Upper lobe of right lung (tissue), 1 donor: ENCODE measurements at regions not wholly inside any gene's neighbourhood (a gene's known extent, or its start where the extent isn't known, plus 50 kb on each side); places are given as distances from the start of the nearest gene placed in this dataset.
"Not testable (repeated sequence)": the region's sequence is repeated elsewhere in the genome, so short reads cannot be mapped to it uniquely, and the experiment has no call there.

ENCODE experiments used
- ATAC-seq: fragments of 200-7000 bp; cut with Tn5 transposase; one replicate; pipeline ENCODE4 v1.9.1; 2020; ENCODE audit warnings: mild to moderate bottlenecking, moderate library complexity
- DNase-seq: peaks from one replicate; pipeline ENCODE4 v3.0.0-alpha.2; 2020
- H3K27ac ChIP-seq: fragments of 200-600 bp; one replicate; pipeline ENCODE4 v1.8.0; 2022
- H3K27me3 ChIP-seq: fragments of 200-600 bp; one replicate; pipeline ENCODE4 v1.8.0; 2022; ENCODE audit warnings: mild to moderate bottlenecking
- H3K36me3 ChIP-seq: fragments of 200-600 bp; one replicate; pipeline ENCODE4 v1.8.0; 2022
- H3K4me1 ChIP-seq: fragments of 200-600 bp; one replicate; pipeline ENCODE4 v1.8.0; 2022
- H3K4me3 ChIP-seq: fragments of 200-600 bp; one replicate; pipeline ENCODE4 v1.8.0; 2022; ENCODE audit warnings: mild to moderate bottlenecking
- H3K9me3 ChIP-seq: fragments of 200-600 bp; one replicate; pipeline ENCODE4 v1.8.0; 2022
- intact Hi-C: fragments of 100-400 bp; cut with DNase I; formaldehyde crosslinking; loops from one replicate; pipeline ENCODE4 v1.11.0; 2022
- TF ChIP-seq, protein P1 (sequence below): fragments of 200-600 bp; IDR thresholded peaks from one replicate; pipeline ENCODE4 v1.8.0; 2022; ENCODE audit warnings: antibody characterized with exemption
- donor health status: DM: no; HTN: yes; CAD: no; lungs with severe emphysema.

DNA sequence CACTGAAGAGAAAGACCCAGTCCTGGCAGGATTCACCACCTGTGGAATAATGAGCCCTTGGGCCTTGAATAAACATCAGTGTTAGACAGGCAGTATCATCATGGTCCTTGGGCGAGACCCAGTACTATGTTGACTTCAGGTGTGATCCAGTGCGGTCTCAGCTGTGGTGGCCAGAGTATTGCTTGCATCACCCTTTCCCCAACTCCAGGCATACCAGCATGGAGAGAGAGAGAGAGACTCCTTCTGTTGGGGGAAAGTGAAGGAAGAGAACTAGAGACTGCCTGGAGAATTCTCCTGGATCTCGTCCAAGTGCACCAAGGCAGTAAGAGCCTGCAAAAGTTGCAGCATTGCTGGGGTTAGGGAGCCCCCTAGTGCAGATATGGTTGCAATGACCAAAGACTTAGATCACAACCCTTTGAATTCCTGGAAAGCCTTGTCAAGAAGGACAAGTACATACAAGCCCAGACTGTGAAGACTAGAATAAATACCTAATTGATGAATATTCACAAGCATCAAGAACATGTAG is 61.1 kb upstream of the VAMP7 start:
- no peaks in the 10 kb centered on the region for H3K27me3 ChIP-seq
- H3K27ac ChIP-seq: no peak overlapping the region
- H3K9me3 ChIP-seq: no peaks in the 10 kb centered on the region
- H3K4me1 ChIP-seq: no peaks in the 10 kb centered on the region
- H3K36me3 ChIP-seq: no peaks in the 10 kb centered on the region
- peak; percentile 91 for ATAC-seq
- DNase-seq: no peak
- intact Hi-C loops: no loop called here
- H3K4me3 ChIP-seq: no peak overlapping the region
- TF ChIP-seq, protein P1, sequence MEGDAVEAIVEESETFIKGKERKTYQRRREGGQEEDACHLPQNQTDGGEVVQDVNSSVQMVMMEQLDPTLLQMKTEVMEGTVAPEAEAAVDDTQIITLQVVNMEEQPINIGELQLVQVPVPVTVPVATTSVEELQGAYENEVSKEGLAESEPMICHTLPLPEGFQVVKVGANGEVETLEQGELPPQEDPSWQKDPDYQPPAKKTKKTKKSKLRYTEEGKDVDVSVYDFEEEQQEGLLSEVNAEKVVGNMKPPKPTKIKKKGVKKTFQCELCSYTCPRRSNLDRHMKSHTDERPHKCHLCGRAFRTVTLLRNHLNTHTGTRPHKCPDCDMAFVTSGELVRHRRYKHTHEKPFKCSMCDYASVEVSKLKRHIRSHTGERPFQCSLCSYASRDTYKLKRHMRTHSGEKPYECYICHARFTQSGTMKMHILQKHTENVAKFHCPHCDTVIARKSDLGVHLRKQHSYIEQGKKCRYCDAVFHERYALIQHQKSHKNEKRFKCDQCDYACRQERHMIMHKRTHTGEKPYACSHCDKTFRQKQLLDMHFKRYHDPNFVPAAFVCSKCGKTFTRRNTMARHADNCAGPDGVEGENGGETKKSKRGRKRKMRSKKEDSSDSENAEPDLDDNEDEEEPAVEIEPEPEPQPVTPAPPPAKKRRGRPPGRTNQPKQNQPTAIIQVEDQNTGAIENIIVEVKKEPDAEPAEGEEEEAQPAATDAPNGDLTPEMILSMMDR: peak; percentile 61

DNA sequence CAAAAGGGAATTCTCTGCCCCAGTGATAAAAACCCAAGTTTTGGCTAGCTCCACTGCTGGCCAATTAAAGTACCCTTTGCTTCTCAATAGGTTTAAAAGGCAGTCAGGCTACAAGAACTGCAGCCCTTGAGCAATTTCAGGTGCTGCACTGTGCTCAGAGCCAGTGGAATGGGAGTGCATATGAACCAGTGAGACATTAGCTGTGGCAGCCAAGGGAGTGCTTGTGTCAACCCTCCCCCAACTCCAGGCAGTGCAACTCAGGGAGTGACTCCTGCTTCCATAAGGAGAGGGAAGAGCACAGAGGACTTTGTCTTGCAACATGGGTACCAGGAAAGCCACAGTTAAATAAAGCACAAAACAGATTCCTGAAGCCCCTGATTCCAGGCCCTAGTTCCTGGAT is 61.6 kb upstream of the VAMP7 start:
- Histone ChIP-seq H3K9me3 (no peaks in the 10 kb centered on the region), H3K4me3 (no peak overlapping the region), H3K27me3 (no peaks in the 10 kb centered on the region), H3K4me1 (no peaks in the 10 kb centered on the region), H3K36me3 (no peaks in the 10 kb centered on the region), H3K27ac (no peak overlapping the region)
- DNase-seq: no peak
- no peak for ATAC-seq
- intact Hi-C loops: no loop called here
- TF ChIP-seq, protein P1: no peak

DNA sequence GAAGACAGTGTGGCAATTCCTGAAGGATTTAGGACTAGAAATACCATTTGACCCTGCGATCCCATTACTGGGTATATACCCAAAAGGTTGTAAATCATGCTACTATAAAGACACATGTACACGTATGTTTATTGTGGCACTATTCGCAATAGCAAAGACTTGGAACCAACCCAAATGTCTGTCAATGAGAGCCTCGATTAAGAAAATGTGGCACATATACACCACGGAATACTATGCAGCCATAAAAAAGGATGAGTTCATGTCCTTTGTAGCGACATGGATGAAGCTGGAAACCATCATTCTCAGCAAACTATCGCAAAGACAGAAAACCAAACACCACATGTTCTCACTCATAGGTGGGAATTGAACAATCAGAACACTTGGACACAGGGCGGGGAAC is 66.8 kb upstream of the VAMP7 start:
- H3K27ac ChIP-seq, H3K36me3 ChIP-seq, DNase-seq, ATAC-seq, H3K27me3 ChIP-seq, intact Hi-C loops, H3K9me3 ChIP-seq, H3K4me3 ChIP-seq, H3K4me1 ChIP-seq: not testable (repeated sequence)

DNA sequence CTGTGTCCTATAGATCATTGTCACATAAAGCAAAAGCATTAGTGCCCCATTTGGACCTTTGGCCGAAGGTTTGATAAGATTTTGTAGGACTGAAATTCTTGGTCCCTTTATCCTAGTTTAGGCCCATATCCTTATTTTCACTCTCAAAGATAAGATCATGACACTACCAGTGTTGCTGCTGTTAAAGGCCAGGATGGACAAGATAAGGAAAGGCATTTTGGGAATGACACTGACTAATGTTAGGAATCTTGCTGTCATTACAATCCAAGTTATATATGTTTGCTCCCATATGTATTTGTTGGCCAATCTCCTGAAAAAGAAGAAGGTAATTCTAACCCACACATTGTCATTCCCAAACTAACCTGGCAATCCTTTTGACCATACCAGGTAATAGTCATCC is 101.3 kb upstream of the VAMP7 start:
- H3K9me3 ChIP-seq: no peaks in the 10 kb centered on the region
- H3K27ac ChIP-seq: no peak overlapping the region
- no peak for ATAC-seq
- no peak overlapping the region for H3K4me3 ChIP-seq
- no peaks in the 10 kb centered on the region for H3K4me1 ChIP-seq
- H3K27me3 ChIP-seq: no peaks in the 10 kb centered on the region
- no peak for DNase-seq
- TF ChIP-seq, protein P1: no peak
- no peaks in the 10 kb centered on the region for H3K36me3 ChIP-seq
- intact Hi-C loops: no loop called here

DNA sequence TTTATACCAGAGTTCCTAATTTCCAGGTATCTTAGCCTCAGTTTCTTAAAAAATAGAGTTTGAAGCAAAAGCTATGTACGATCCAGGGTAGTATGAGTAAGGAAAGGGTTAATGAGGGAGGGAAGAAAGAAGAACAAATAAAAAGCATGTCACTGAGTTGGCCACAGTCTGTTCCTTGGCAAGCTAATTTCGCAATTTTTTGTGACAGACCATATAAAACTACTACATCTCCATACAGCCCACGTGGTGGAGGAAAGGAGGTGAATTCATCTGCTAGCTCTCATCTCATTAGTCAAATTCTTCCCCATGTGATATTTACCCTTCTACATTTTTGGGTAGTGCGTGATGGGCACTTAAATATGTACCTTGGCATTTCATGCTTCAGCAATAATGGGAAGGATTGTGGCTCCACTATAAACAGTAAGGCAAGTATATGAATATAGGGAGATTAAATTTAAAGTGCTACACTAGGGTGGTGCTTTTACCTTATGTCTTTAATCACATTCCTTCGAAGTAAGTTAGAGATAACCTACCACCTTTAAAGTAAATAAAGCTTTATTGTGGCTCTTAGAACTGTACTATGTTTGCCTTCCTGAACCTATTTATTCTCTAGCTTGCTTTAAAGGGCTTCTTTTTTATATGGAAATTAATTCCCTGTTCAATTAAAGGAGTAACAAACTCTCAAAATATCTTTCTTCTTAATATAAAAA is 102.1 kb upstream of the VAMP7 start:
- TF ChIP-seq, protein P1: no peak
- H3K27ac ChIP-seq: no peak overlapping the region
- no peaks in the 10 kb centered on the region for H3K9me3 ChIP-seq
- no peaks in the 10 kb centered on the region for H3K4me1 ChIP-seq
- H3K36me3 ChIP-seq: no peaks in the 10 kb centered on the region
- H3K27me3 ChIP-seq: no peaks in the 10 kb centered on the region
- ATAC-seq (no peak), DNase-seq (no peak)
- H3K4me3 ChIP-seq: no peak overlapping the region
- intact Hi-C loops: no loop called here

DNA sequence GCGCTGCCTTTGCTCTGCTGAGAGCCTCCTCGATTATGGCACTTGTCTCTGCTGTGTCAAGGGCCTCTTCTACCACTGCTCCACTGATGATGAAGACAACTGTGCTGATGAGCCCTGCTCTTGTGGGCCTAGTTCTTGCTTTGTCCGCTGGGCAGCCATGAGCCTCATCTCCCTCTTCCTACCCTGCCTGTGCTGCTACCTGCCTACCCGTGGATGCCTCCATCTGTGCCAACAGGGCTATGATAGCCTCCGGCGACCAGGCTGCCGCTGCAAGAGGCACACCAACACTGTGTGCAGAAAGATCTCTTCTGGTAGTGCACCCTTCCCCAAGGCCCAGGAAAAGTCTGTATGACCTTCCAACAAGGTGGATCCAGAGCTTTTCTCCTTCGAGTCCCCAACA is 106.8 kb upstream of the VAMP7 start:
- Histone ChIP-seq H3K4me3 (no peak overlapping the region), H3K4me1 (no peaks in the 10 kb centered on the region), H3K9me3 (no peaks in the 10 kb centered on the region), H3K27me3 (no peaks in the 10 kb centered on the region), H3K27ac (no peak overlapping the region), H3K36me3 (no peaks in the 10 kb centered on the region)
- peak; percentile 9 for ATAC-seq
- intact Hi-C loops: no loop called here
- no peak for DNase-seq
- TF ChIP-seq, protein P1: no peak
